Endodermal cell (in vitro differentiated cells): ENCODE measurements at regions not wholly inside any gene's neighbourhood (a gene's known extent, or its start where the extent isn't known, plus 50 kb on each side); places are given as distances from the start of the nearest gene placed in this dataset.

ENCODE experiments used
- DNase-seq: peaks from one replicate; pipeline ENCODE4 v3.0.0-alpha.2; 2017
- H3K27ac ChIP-seq: 2 replicates; pipeline ENCODE4 v1.5.1; 2013; ENCODE audit warnings: mild to moderate bottlenecking, low read depth, low read length, moderate library complexity
- H3K27me3 ChIP-seq: 2 replicates; pipeline ENCODE4 v1.6.1; 2013; ENCODE audit warnings: mild to moderate bottlenecking, low read length, moderate library complexity; ENCODE audit not compliant: insufficient read depth, control insufficient read depth, poor library complexity, severe bottlenecking
- H3K36me3 ChIP-seq: 2 replicates; pipeline ENCODE4 v1.7.0; 2013; ENCODE audit warnings: mild to moderate bottlenecking, low read length, moderate library complexity; ENCODE audit not compliant: control insufficient read depth, insufficient read depth
- H3K4me1 ChIP-seq: one replicate; pipeline ENCODE4 v1.7.0; 2013; ENCODE audit warnings: low read length; ENCODE audit not compliant: control insufficient read depth, insufficient read depth
- H3K4me3 ChIP-seq: 2 replicates; pipeline ENCODE4 v1.5.1; 2013; ENCODE audit warnings: mild to moderate bottlenecking, low read length, moderate library complexity
- H3K9ac ChIP-seq: 2 replicates; pipeline ENCODE4 v1.6.1; 2013; ENCODE audit warnings: mild to moderate bottlenecking, low read length, moderate library complexity; ENCODE audit not compliant: poor library complexity, severe bottlenecking; ENCODE audit errors: extremely low read depth
- H3K9me3 ChIP-seq: 2 replicates; pipeline ENCODE4 v1.6.1; 2013; ENCODE audit warnings: mild to moderate bottlenecking, low read length, moderate library complexity; ENCODE audit not compliant: control insufficient read depth
- H3K27ac Mint-ChIP-seq: 2 replicates; pipeline ENCODE4 v1.8.0; 2020; ENCODE audit warnings: mixed read lengths
- H3K27me3 Mint-ChIP-seq: 2 replicates; pipeline ENCODE4 v1.8.0; 2021; ENCODE audit warnings: mild to moderate bottlenecking, mixed read lengths; ENCODE audit not compliant: insufficient read depth
- H3K36me3 Mint-ChIP-seq: 2 replicates; pipeline ENCODE4 v1.8.0; 2020; ENCODE audit warnings: low read depth, mixed read lengths
- H3K4me1 Mint-ChIP-seq: 2 replicates; pipeline ENCODE4 v1.8.0; 2020; ENCODE audit warnings: mixed read lengths
- H3K4me3 Mint-ChIP-seq: 2 replicates; pipeline ENCODE4 v1.8.0; 2020; ENCODE audit warnings: mild to moderate bottlenecking, moderate library complexity, mixed read lengths
- H3K9me3 Mint-ChIP-seq: 2 replicates; pipeline ENCODE4 v1.8.0; 2020; ENCODE audit warnings: mild to moderate bottlenecking, mixed read lengths
- whole genome bisulfite sequencing, 2 experiments: methylation state at CpG; one replicate each; pipeline versions ENCODE4 v1.1.5 to v1.1.7; 2013; ENCODE audit warnings: missing lambda C conversion rate in 2 of 2, mixed read lengths in 1 of 2; ENCODE audit not compliant: insufficient coverage in 1 of 2, insufficient read length in 1 of 2; 5-methylcytosine and 5-hydroxymethylcytosine counted together
- TF ChIP-seq, protein P1 (sequence below): fragments of 200-600 bp; sonication (generic); conservative IDR thresholded peaks from 2 replicates; pipeline ENCODE4 v1.5.0; 2021; ENCODE audit warnings: antibody characterized with exemption, mild to moderate bottlenecking

DNA sequence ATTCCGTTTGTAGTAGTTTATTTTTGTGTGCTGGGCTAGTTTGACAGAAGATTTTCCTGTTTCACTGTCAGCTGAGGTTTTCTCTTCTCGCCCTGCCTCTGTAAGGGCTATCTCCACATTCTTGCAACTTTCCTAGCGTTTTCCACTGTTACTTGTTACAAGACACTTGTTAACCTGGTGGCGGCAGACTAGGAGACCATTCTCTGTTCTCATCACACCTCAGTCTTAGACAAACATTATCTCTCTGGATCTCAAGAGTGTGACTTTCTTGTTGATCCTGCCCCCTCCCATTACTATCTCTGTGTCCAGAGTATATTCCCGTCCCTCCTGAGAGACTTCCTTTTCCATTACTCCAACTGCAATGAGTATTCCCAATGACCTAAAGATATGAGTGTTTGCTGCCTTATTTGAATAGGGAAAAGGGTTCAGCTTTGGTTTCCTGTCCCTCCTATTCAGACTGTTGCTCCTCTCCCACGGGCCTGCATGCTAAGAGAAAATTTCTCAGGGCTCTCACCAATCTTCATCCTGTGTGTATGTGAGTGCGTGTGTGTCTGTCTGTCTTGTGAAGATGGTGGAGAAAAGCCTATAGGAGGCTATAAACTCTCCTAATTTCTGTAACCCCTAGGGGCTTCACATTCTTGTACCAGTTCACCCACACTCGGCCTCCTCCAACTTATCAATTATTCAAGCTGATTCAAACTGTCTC is 722.4 kb upstream of the POT1 start:
- H3K27ac ChIP-seq: no peak overlapping the region
- Mint-ChIP-seq H3K36me3 (no peaks in the 10 kb centered on the region), H3K4me3 (no peak overlapping the region), H3K9me3 (no peaks in the 10 kb centered on the region), H3K27me3 (no peaks in the 10 kb centered on the region), H3K27ac (peak overlapping the region; percentile 62), H3K4me1 (peaks cover 38% of the 10 kb centered on the region)
- no peaks in the 10 kb centered on the region for H3K36me3 ChIP-seq
- DNase-seq: peak; percentile 74
- WGBS, 2 experiments: 68 to 70% methylated on average over 3 to 7 of the region's 8 CpGs
- peaks cover 8% of the 10 kb centered on the region for H3K4me1 ChIP-seq
- no peaks in the 10 kb centered on the region for H3K27me3 ChIP-seq
- H3K9ac ChIP-seq: no peak overlapping the region
- H3K4me3 ChIP-seq: no peak overlapping the region
- no peaks in the 10 kb centered on the region for H3K9me3 ChIP-seq
- TF ChIP-seq, protein P1, sequence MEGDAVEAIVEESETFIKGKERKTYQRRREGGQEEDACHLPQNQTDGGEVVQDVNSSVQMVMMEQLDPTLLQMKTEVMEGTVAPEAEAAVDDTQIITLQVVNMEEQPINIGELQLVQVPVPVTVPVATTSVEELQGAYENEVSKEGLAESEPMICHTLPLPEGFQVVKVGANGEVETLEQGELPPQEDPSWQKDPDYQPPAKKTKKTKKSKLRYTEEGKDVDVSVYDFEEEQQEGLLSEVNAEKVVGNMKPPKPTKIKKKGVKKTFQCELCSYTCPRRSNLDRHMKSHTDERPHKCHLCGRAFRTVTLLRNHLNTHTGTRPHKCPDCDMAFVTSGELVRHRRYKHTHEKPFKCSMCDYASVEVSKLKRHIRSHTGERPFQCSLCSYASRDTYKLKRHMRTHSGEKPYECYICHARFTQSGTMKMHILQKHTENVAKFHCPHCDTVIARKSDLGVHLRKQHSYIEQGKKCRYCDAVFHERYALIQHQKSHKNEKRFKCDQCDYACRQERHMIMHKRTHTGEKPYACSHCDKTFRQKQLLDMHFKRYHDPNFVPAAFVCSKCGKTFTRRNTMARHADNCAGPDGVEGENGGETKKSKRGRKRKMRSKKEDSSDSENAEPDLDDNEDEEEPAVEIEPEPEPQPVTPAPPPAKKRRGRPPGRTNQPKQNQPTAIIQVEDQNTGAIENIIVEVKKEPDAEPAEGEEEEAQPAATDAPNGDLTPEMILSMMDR: peak; percentile 59

DNA sequence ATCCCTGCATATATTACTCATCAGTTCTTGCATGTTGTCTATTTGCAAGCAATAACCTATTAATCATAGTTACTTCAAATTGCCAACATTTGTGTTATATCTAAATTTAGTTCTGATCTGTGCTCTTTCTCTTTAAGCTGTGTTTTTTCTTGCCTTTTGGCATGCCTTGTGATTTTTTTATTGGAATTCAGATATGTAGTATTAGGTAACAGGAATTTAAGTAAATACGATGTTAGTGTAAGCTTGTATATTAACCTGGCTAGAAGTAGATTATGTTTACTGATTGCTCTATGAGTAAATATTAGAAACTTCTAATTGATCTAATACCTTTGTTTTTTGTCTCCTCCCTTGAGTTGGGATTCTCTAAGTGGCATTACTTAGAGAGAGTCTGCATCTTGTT is 718.9 kb upstream of the POT1 start:
- no peak for DNase-seq
- H3K27ac ChIP-seq: no peak overlapping the region
- H3K36me3 Mint-ChIP-seq: no peaks in the 10 kb centered on the region
- no peak overlapping the region for H3K9ac ChIP-seq
- 92% methylated on average over 1 of the region's 1 CpG; no CpG with 5 or more reads in 1 of the 2 experiments for WGBS, 2 experiments
- H3K27me3 Mint-ChIP-seq: peaks cover 2% of the 10 kb centered on the region
- H3K4me1 ChIP-seq: peaks cover 8% of the 10 kb centered on the region
- no peaks in the 10 kb centered on the region for H3K9me3 ChIP-seq
- no peaks in the 10 kb centered on the region for H3K27me3 ChIP-seq
- no peak overlapping the region for H3K4me3 Mint-ChIP-seq
- no peaks in the 10 kb centered on the region for H3K36me3 ChIP-seq
- H3K4me1 Mint-ChIP-seq: peaks cover 34% of the 10 kb centered on the region
- H3K4me3 ChIP-seq: no peak overlapping the region
- no peaks in the 10 kb centered on the region for H3K9me3 Mint-ChIP-seq
- TF ChIP-seq, protein P1: no peak
- H3K27ac Mint-ChIP-seq: peak overlapping the region; percentile 9

GRCh38 chr7:125645770-125646169 is 716.1 kb upstream of the POT1 start:
- Histone ChIP-seq H3K9ac (no peak overlapping the region), H3K27me3 (no peaks in the 10 kb centered on the region), H3K4me1 (peaks cover 2% of the 10 kb centered on the region), H3K36me3 (no peaks in the 10 kb centered on the region), H3K4me3 (no peak overlapping the region), H3K9me3 (no peaks in the 10 kb centered on the region), H3K27ac (no peak overlapping the region)
- TF ChIP-seq, protein P1: no peak
- no peaks in the 10 kb centered on the region for H3K9me3 Mint-ChIP-seq
- WGBS, 2 experiments: 94 to 100% methylated on average over 4 of the region's 4 CpGs
- no peaks in the 10 kb centered on the region for H3K36me3 Mint-ChIP-seq
- H3K27me3 Mint-ChIP-seq: peaks cover 3% of the 10 kb centered on the region
- no peak overlapping the region for H3K27ac Mint-ChIP-seq
- H3K4me1 Mint-ChIP-seq: peaks cover 16% of the 10 kb centered on the region
- no peak overlapping the region for H3K4me3 Mint-ChIP-seq
- no peak for DNase-seq
